ENCODE measurements at regions not wholly inside any gene's neighbourhood (a gene's known extent, or its start where the extent isn't known, plus 50 kb on each side); places are given as distances from the start of the nearest gene placed in this dataset.

DNA sequence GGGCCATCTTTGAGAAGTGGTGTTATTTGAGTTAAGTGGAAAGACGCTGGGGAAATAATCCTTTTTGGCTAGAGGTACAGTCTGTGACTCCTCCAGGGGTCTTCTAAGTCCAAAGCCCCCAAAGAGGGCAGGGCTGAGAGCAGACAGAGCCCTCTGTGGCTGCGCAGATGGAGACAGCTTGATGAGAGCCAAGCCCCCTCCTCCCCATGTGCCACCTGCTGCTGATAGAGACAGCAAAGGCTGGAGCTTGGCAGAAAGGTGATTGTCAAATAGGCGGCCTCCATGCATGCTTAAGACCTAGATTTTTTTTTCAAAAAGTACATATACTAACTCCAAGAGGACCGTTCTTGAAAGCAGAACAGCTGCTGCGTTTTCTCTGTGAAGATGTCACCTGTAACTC, 72.4 kb downstream of the CRYGS start:
- no peaks in the 10 kb centered on the region for H3K36me3 ChIP-seq (ENCODE audit: control insufficient read depth in 2 of 2, insufficient read depth in 2 of 2, low read length in 1 of 2)
- WGBS, 2 donors = 72 to 74% methylated on average over 5 of the region's 5 CpGs

GRCh38 chr3:186469525-186469924, 74.7 kb downstream of the CRYGS start:
- 79% methylated on average over 4 of the region's 4 CpGs for WGBS, 2 donors
- H3K27ac ChIP-seq (ENCODE audit: low read depth in 2 of 2, low read length in 1 of 2) = no peak overlapping the region
- H3K9me3 ChIP-seq (ENCODE audit: control insufficient read depth in 2 of 2, insufficient read depth in 1 of 2, low read depth in 1 of 2, low read length in 1 of 2) = no peaks in the 10 kb centered on the region
- no peaks in the 10 kb centered on the region for H3K36me3 ChIP-seq (ENCODE audit: control insufficient read depth in 2 of 2, insufficient read depth in 2 of 2, low read length in 1 of 2)
- no peaks in the 10 kb centered on the region for H3K4me1 ChIP-seq (ENCODE audit: control insufficient read depth in 2 of 2, insufficient read depth in 2 of 2, low read length in 1 of 2)
- no peak overlapping the region for H3K4me3 ChIP-seq (ENCODE audit: low read depth in 1 of 2, low read length in 2 of 2)
- peaks cover 0 to 2% of the 10 kb centered on the region in 2 donors for H3K27me3 ChIP-seq (ENCODE audit: control insufficient read depth in 1 of 2, insufficient read depth in 2 of 2, low read length in 2 of 2)

More for the DNA sequence above, 72.4 kb downstream of the CRYGS start:
- Histone ChIP-seq H3K9me3 (ENCODE audit: control insufficient read depth in 2 of 2, insufficient read depth in 1 of 2, low read depth in 1 of 2, low read length in 1 of 2) (no peaks in the 10 kb centered on the region), H3K4me1 (ENCODE audit: control insufficient read depth in 2 of 2, insufficient read depth in 2 of 2, low read length in 1 of 2) (peaks cover 0 to 3% of the 10 kb centered on the region in 2 donors), H3K4me3 (ENCODE audit: low read depth in 1 of 2, low read length in 2 of 2) (no peak overlapping the region), H3K27ac (ENCODE audit: low read depth in 2 of 2, low read length in 1 of 2) (no peak overlapping the region), H3K27me3 (ENCODE audit: control insufficient read depth in 1 of 2, insufficient read depth in 2 of 2, low read length in 2 of 2) (peaks cover 0 to 2% of the 10 kb centered on the region in 2 donors)

GRCh38 chr3:186467969-186468368, 76.2 kb downstream of the CRYGS start:
- H3K27me3 ChIP-seq (ENCODE audit: control insufficient read depth in 1 of 2, insufficient read depth in 2 of 2, low read length in 2 of 2) = peaks cover 0 to 2% of the 10 kb centered on the region in 2 donors
- H3K4me1 ChIP-seq (ENCODE audit: control insufficient read depth in 2 of 2, insufficient read depth in 2 of 2, low read length in 1 of 2) = no peaks in the 10 kb centered on the region
- WGBS, 2 donors = 75 to 79% methylated on average over 2 of the region's 2 CpGs
- no peaks in the 10 kb centered on the region for H3K9me3 ChIP-seq (ENCODE audit: control insufficient read depth in 2 of 2, insufficient read depth in 1 of 2, low read depth in 1 of 2, low read length in 1 of 2)
- no peak overlapping the region for H3K27ac ChIP-seq (ENCODE audit: low read depth in 2 of 2, low read length in 1 of 2)
- no peaks in the 10 kb centered on the region for H3K36me3 ChIP-seq (ENCODE audit: control insufficient read depth in 2 of 2, insufficient read depth in 2 of 2, low read length in 1 of 2)
- H3K4me3 ChIP-seq (ENCODE audit: low read depth in 1 of 2, low read length in 2 of 2) = no peak overlapping the region

- Histone ChIP-seq H3K4me3 (ENCODE audit: low read depth in 1 of 2, low read length in 2 of 2) (no peak overlapping the region), H3K36me3 (ENCODE audit: control insufficient read depth in 2 of 2, insufficient read depth in 2 of 2, low read length in 1 of 2) (no peaks in the 10 kb centered on the region), H3K27ac (ENCODE audit: low read depth in 2 of 2, low read length in 1 of 2) (no peak overlapping the region), H3K27me3 (ENCODE audit: control insufficient read depth in 1 of 2, insufficient read depth in 2 of 2, low read length in 2 of 2) (peaks cover 0 to 2% of the 10 kb centered on the region in 2 donors), H3K9me3 (ENCODE audit: control insufficient read depth in 2 of 2, insufficient read depth in 1 of 2, low read depth in 1 of 2, low read length in 1 of 2) (no peaks in the 10 kb centered on the region), H3K4me1 (ENCODE audit: control insufficient read depth in 2 of 2, insufficient read depth in 2 of 2, low read length in 1 of 2) (no peaks in the 10 kb centered on the region)
- 60 to 71% methylated on average over 3 of the region's 3 CpGs for WGBS, 2 donors
Measured at GRCh38 chr3:186466391-186466974, 77.7 kb downstream of the CRYGS start.

- no peaks in the 10 kb centered on the region for H3K27me3 ChIP-seq (ENCODE audit: control insufficient read depth in 1 of 2, insufficient read depth in 2 of 2, low read length in 2 of 2)
- 94 to 97% methylated on average over 2 of the region's 2 CpGs for WGBS, 2 donors
- H3K4me3 ChIP-seq (ENCODE audit: low read depth in 1 of 2, low read length in 2 of 2) = no peak overlapping the region
- H3K9me3 ChIP-seq (ENCODE audit: control insufficient read depth in 2 of 2, insufficient read depth in 1 of 2, low read depth in 1 of 2, low read length in 1 of 2) = no peaks in the 10 kb centered on the region
- H3K4me1 ChIP-seq (ENCODE audit: control insufficient read depth in 2 of 2, insufficient read depth in 2 of 2, low read length in 1 of 2) = no peaks in the 10 kb centered on the region
- H3K36me3 ChIP-seq (ENCODE audit: control insufficient read depth in 2 of 2, insufficient read depth in 2 of 2, low read length in 1 of 2) = no peaks in the 10 kb centered on the region
- H3K27ac ChIP-seq (ENCODE audit: low read depth in 2 of 2, low read length in 1 of 2) = no peak overlapping the region
Measured at GRCh38 chr3:186465508-186465907, 78.7 kb downstream of the CRYGS start.

DNA sequence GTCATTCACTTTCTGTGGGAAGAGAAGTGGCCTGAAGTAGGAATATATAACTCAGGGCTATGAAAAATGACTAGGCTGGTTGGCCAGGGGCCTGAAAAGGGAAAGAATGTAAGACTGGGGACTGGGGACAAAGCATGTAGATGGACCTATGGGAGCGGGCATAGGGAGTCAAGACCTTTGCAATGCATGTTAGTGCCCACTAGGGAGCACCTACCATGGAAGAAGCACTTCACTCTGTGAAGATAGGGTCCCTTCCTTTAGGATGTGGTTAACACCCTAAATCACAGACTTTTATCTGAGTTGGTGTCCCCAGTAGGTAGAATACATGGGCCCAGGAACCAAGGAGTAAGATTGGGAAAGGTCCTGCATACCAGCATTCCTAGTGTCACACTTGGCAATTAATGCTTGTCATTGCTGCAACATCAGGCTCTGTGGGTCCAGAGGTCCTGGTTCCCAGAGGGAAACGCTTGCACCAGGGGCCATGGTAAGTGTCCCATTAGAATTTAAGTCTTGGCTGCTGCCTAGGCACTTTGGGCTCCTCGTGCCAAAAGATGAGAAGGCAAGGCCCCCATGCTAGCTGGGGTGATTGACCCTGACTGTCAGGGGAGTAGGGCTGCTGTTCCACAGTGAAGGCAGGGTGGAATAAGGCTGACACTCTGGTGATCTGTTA, 79.6 kb downstream of the CRYGS start:
- 78 to 87% methylated on average over 3 of the region's 3 CpGs for WGBS, 2 donors
- H3K4me1 ChIP-seq (ENCODE audit: control insufficient read depth in 2 of 2, insufficient read depth in 2 of 2, low read length in 1 of 2) = no peaks in the 10 kb centered on the region
- no peaks in the 10 kb centered on the region for H3K36me3 ChIP-seq (ENCODE audit: control insufficient read depth in 2 of 2, insufficient read depth in 2 of 2, low read length in 1 of 2)
- H3K4me3 ChIP-seq (ENCODE audit: low read depth in 1 of 2, low read length in 2 of 2) = no peak overlapping the region
- peaks cover 0 to 2% of the 10 kb centered on the region in 2 donors for H3K9me3 ChIP-seq (ENCODE audit: control insufficient read depth in 2 of 2, insufficient read depth in 1 of 2, low read depth in 1 of 2, low read length in 1 of 2)
- H3K27me3 ChIP-seq (ENCODE audit: control insufficient read depth in 1 of 2, insufficient read depth in 2 of 2, low read length in 2 of 2) = no peaks in the 10 kb centered on the region
- H3K27ac ChIP-seq (ENCODE audit: low read depth in 2 of 2, low read length in 1 of 2) = no peak overlapping the region

DNA sequence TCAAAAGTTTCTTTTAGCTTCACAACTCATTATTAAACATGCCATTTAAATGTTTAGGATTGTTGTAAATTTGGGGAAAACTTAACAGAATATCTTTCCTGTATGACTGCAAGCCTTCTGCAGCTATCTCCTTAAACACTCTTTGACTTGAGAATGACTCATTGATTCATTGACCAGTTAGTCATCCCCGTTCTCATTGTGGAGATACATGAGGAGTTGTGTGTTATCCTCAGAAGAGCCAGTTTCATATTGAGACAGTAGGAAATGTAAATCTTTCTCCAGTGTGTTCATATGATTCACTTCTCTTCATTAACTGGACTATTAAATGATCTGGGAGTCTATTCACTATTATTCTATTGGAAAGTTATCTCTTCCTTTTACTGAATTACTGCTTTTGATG, 83.0 kb downstream of the CRYGS start:
- peaks cover 0 to 2% of the 10 kb centered on the region in 2 donors for H3K9me3 ChIP-seq (ENCODE audit: control insufficient read depth in 2 of 2, insufficient read depth in 1 of 2, low read depth in 1 of 2, low read length in 1 of 2)
- H3K36me3 ChIP-seq (ENCODE audit: control insufficient read depth in 2 of 2, insufficient read depth in 2 of 2, low read length in 1 of 2) = no peaks in the 10 kb centered on the region
- no peak overlapping the region for H3K27ac ChIP-seq (ENCODE audit: low read depth in 2 of 2, low read length in 1 of 2)
- no peaks in the 10 kb centered on the region for H3K27me3 ChIP-seq (ENCODE audit: control insufficient read depth in 1 of 2, insufficient read depth in 2 of 2, low read length in 2 of 2)
- no peak overlapping the region for H3K4me3 ChIP-seq (ENCODE audit: low read depth in 1 of 2, low read length in 2 of 2)
- whole genome bisulfite sequencing, 2 donors = 35 to 40% methylated on average over 1 of the region's 1 CpG
- H3K4me1 ChIP-seq (ENCODE audit: control insufficient read depth in 2 of 2, insufficient read depth in 2 of 2, low read length in 1 of 2) = no peaks in the 10 kb centered on the region

DNA sequence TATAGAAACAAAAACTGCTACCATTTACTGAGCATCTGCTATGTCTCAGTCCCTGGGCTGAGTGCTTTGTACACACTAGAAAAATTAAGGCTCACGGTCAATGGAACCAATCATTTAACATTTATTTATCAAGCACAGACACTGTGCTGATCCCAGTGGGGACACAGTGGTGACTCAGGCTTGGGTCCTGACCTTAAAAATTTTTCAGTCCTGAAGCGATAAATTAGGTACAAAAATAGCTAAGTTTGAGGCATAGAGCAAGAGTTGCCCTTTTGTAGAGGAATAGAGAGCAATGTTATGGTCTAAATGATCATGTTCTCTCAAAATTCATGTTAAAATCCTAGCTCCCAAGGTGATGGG, 85.1 kb downstream of the CRYGS start:
- H3K27me3 ChIP-seq (ENCODE audit: control insufficient read depth in 1 of 2, insufficient read depth in 2 of 2, low read length in 2 of 2) = no peaks in the 10 kb centered on the region
- peaks cover 0 to 2% of the 10 kb centered on the region in 2 donors for H3K9me3 ChIP-seq (ENCODE audit: control insufficient read depth in 2 of 2, insufficient read depth in 1 of 2, low read depth in 1 of 2, low read length in 1 of 2)
- no peaks in the 10 kb centered on the region for H3K4me1 ChIP-seq (ENCODE audit: control insufficient read depth in 2 of 2, insufficient read depth in 2 of 2, low read length in 1 of 2)
- 57 to 70% methylated on average over 2 of the region's 2 CpGs for WGBS, 2 donors
- H3K4me3 ChIP-seq (ENCODE audit: low read depth in 1 of 2, low read length in 2 of 2) = no peak overlapping the region
- H3K27ac ChIP-seq (ENCODE audit: low read depth in 2 of 2, low read length in 1 of 2) = no peak overlapping the region
- no peaks in the 10 kb centered on the region for H3K36me3 ChIP-seq (ENCODE audit: control insufficient read depth in 2 of 2, insufficient read depth in 2 of 2, low read length in 1 of 2)

DNA sequence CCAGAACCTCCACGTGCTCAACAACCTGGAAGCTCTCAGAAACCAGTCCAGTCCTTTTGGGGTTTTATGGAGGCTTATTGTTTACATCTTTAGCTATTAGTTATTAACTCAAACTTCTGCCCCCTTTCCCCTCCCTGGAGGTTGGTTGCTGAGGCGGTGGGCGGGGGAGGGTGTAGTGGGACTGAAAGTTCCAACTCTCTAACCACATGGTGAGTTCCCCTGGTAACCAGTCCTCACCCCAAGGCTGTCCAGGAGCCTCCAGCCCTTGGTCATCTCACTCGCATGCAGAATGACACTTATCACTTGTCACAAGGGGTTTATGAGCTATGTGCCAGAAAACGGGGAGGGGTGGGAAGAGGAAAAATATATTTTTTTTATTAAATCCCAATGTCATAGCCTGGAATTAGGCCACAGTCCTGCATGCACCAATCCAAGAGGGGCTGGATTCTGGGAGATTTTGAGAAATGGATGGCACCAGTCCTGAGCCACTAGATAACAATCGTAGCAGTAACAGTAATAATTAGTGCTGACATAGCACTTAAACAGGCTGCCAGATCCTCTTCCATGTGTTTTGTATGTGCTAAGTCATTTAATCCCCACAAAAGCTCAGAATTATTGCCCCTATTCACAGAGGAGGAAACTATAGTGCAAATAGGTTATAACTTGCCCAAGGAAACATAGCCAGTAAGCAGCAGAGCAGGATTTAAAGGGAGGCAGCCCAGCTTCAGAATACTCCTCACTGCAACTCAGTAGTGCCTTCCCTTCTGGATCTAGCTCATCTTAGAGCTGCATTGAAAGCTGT, 85.7 kb downstream of the CRYGS start:
- H3K4me3 ChIP-seq (ENCODE audit: low read depth in 1 of 2, low read length in 2 of 2) = no peak overlapping the region
- no peaks in the 10 kb centered on the region for H3K4me1 ChIP-seq (ENCODE audit: control insufficient read depth in 2 of 2, insufficient read depth in 2 of 2, low read length in 1 of 2)
- H3K36me3 ChIP-seq (ENCODE audit: control insufficient read depth in 2 of 2, insufficient read depth in 2 of 2, low read length in 1 of 2) = no peaks in the 10 kb centered on the region
- WGBS, 2 donors = 61 to 72% methylated on average over 6 of the region's 6 CpGs
- no peaks in the 10 kb centered on the region for H3K27me3 ChIP-seq (ENCODE audit: control insufficient read depth in 1 of 2, insufficient read depth in 2 of 2, low read length in 2 of 2)
- H3K9me3 ChIP-seq (ENCODE audit: control insufficient read depth in 2 of 2, insufficient read depth in 1 of 2, low read depth in 1 of 2, low read length in 1 of 2) = peaks cover 0 to 2% of the 10 kb centered on the region in 2 donors
- no peak overlapping the region for H3K27ac ChIP-seq (ENCODE audit: low read depth in 2 of 2, low read length in 1 of 2)
